ENCODE measurements at regions not wholly inside any gene's neighbourhood (a gene's known extent, or its start where the extent isn't known, plus 50 kb on each side); places are given as distances from the start of the nearest gene placed in this dataset.

GRCh38 chrX:149079805-149080406 is 425.2 kb downstream of the IDS start:
- TF ChIP-seq CTCF (IDR thresholded peaks at IDR 0.05) (no peak), POLR2A (IDR thresholded peaks at IDR 0.05) (no peak)

Measured in thyroid gland (tissue), 4 donors.